ENCODE measurements at regions not wholly inside any gene's neighbourhood (a gene's known extent, or its start where the extent isn't known, plus 50 kb on each side); places are given as distances from the start of the nearest gene placed in this dataset.
"Not testable (repeated sequence)": the region's sequence is repeated elsewhere in the genome, so short reads cannot be mapped to it uniquely, and the experiment has no call there.

- DNase-seq (ENCODE audit: low spot score); ATAC-seq (ENCODE audit: low FRiP score): not testable (repeated sequence)
Measured at GRCh38 chr4:49270435-49270834, 284.4 kb downstream of the CWH43 start.

GRCh38 chr4:49270912-49271311 lies 284.8 kb downstream of the CWH43 start:
- not testable (repeated sequence) for ATAC-seq (ENCODE audit: low FRiP score)

GRCh38 chr4:49285905-49286304 lies 299.8 kb downstream of the CWH43 start:
- not testable (repeated sequence) for ATAC-seq (ENCODE audit: low FRiP score); DNase-seq (ENCODE audit: low spot score)

More at GRCh38 chr4:49270912-49271311, 284.8 kb downstream of the CWH43 start:
- DNase-seq (ENCODE audit: low spot score) = not testable (repeated sequence)

- not testable (repeated sequence) for DNase-seq (ENCODE audit: low spot score); ATAC-seq (ENCODE audit: low FRiP score)
Measured at GRCh38 chr4:49286926-49287745, 301.1 kb downstream of the CWH43 start.

GRCh38 chr4:49287893-49288292 lies 301.8 kb downstream of the CWH43 start:
- DNase-seq (ENCODE audit: low spot score); ATAC-seq (ENCODE audit: low FRiP score): not testable (repeated sequence)

- ATAC-seq (ENCODE audit: low FRiP score); DNase-seq (ENCODE audit: low spot score): not testable (repeated sequence)
Measured at GRCh38 chr4:49288796-49289195, 302.7 kb downstream of the CWH43 start.

- not testable (repeated sequence) for ATAC-seq (ENCODE audit: low FRiP score); DNase-seq (ENCODE audit: low spot score)
Measured at GRCh38 chr4:49314815-49315214, 328.7 kb downstream of the CWH43 start.

- DNase-seq (ENCODE audit: low spot score); ATAC-seq (ENCODE audit: low FRiP score): not testable (repeated sequence)
Measured at GRCh38 chr4:49320725-49321410, 334.8 kb downstream of the CWH43 start.

GRCh38 chr4:49321511-49322300 lies 335.6 kb downstream of the CWH43 start:
- DNase-seq (ENCODE audit: low spot score); ATAC-seq (ENCODE audit: low FRiP score): not testable (repeated sequence)

GRCh38 chr4:49322610-49323572 lies 336.8 kb downstream of the CWH43 start:
- DNase-seq (ENCODE audit: low spot score); ATAC-seq (ENCODE audit: low FRiP score): not testable (repeated sequence)

- DNase-seq (ENCODE audit: low spot score) = not testable (repeated sequence)
Measured at GRCh38 chr4:49323573-49323940, 337.5 kb downstream of the CWH43 start.

More at GRCh38 chr4:49323573-49323940, 337.5 kb downstream of the CWH43 start:
- not testable (repeated sequence) for ATAC-seq (ENCODE audit: low FRiP score)
